CD4-positive, alpha-beta T cell treated with Interleukin-2 at 100 ng/mL for 4 hours (primary cell): ENCODE measurements at regions not wholly inside any gene's neighbourhood (a gene's known extent, or its start where the extent isn't known, plus 50 kb on each side); places are given as distances from the start of the nearest gene placed in this dataset.
"Not testable (repeated sequence)": the region's sequence is repeated elsewhere in the genome, so short reads cannot be mapped to it uniquely, and the experiment has no call there.

Experiments used
- DNase-seq: peaks from one replicate; pipeline ENCODE4 v3.0.0-alpha.2; 2020; ENCODE audit warnings: low spot score

- no peak for DNase-seq
Observed at GRCh38 chr6:15761045-15761502, 98.2 kb upstream of the DTNBP1 start.

- no peak for DNase-seq
Observed at GRCh38 chr6:15758631-15759215, 95.9 kb upstream of the DTNBP1 start.

DNA sequence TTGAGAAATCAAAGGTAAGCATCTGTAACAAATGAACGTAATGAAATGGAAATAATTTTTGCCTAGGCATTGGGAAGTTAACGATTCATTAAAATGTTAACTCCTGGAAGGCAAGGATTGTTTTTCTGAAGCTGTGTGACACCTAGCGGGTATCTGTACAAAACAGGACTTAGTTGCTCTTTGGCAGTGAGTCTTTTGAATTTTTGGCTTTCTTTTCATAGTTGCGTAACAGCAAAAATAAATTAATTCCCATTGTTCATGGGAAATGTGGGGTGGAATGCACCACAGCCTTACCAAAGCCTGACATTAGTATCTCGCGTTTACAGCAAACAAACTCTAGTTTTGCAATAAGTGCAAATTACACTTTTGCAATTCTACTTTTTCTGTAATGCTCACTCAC, 92.7 kb upstream of the DTNBP1 start:
- DNase-seq: no peak

DNA sequence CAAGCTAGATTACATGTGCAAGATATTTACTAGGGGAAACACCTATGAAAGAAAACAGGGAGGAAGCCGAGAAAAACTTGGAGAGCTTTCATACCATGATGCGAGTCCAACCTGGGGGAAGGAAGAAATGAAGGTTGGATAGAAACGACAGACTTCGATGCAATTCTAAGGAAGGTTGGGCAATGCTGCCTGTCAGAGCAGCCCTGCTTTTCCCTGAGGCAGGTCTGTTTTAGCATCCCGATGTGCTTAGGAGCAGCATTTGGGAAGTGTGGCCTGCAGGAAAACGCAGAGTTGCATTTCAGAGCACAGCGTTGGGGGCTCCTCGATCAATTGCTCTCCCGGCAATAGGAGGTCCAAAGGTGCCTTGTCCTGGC, 91.9 kb upstream of the DTNBP1 start:
- DNase-seq: no peak

DNA sequence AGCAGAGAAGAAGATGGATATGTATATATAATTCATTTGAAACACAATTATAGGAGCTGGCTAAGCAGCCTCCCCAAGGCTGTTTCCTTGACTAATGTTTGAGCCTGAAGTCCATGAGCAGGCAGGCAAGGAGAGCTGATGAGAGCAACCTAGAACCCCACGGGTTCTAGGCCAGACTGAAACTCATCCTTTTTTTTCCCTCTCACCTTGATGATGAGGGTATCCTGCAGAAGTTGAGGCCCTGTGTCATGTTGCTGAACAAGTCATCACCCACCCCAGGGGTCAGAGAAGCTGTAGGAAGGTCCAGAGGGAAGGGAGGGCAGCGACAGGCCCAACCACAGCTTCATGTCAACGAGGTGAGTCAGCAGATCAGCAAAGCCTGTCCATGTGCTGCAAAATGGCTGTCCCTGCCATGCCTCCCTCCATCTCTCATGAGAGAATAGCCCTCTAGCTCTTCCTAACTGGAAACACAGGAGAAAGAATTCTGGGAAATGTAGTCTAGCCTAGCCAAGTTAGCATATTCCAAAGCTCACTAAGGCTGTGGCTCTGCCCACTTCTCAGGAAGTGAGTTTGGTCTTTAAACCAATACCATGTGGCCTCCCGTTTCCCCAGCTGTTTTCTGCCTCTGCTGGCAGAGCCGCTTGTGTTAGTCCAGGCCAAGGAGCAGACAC, 91.3 kb upstream of the DTNBP1 start:
- DNase-seq: no peak

DNA sequence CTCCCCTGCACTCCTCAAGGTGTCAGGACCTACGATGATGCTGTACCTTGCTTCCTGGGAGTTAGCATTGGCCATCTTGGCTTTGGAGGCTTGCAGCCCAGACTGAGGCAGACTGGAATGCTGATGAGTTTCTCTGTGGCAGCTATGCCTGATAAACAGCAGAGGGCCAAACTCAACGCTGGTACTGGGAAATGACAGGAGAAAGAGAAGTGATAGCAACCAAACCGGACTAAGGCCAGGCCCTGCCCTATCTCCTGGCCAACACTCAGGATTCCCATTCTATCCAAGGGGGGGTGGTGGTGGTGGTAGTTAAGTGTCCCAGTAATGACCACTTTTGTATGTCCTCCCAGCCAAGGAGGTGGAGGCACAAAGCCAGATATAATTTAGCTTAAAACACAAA, 90.0 kb upstream of the DTNBP1 start:
- DNase-seq: no peak

GRCh38 chr6:15751721-15752350, 89.0 kb upstream of the DTNBP1 start:
- no peak for DNase-seq

DNA sequence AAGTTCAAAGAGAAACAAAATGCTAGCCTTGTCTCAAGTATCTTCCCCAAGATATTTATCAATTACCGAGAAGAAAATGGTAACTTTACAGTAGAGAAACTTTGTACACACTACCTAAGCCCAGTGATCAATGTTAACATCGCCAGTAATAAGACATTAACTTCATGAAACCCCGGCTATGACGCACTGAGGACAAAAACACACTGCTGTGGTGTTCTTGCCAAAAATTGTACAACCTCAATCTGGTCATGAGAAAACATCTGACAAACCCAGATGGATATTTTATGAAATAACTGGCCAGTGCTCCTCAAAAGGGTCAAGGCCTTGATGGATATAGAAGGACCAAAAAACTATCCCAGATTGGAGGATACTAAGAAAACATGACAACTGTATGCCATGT, 85.5 kb upstream of the DTNBP1 start:
- no peak for DNase-seq

- no peak for DNase-seq
Observed at GRCh38 chr6:15747354-15747883, 84.6 kb upstream of the DTNBP1 start.

GRCh38 chr6:15745781-15746180, 83.0 kb upstream of the DTNBP1 start:
- no peak for DNase-seq

- no peak for DNase-seq
Observed at GRCh38 chr6:15744818-15745402, 82.1 kb upstream of the DTNBP1 start.

- DNase-seq: not testable (repeated sequence)
Observed at GRCh38 chr6:15742013-15742412, 79.2 kb upstream of the DTNBP1 start.

DNA sequence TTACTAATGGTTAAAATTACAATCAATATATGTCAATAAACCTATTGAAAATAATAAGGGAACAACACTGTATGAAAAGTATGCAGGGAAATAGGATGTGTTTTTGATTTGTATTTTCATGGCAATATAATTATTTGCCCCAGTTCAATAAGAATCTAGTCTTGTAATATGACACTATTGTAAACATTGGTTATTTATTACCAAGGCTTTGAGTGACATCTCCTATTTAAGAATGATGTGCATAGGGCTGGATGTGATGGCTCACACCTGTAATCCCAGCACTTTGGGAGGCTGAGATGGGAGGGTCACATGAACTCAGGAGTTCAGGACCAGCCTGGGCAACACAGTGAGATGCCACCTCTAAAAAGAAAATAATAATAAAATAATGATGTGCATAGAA, 78.6 kb upstream of the DTNBP1 start:
- no peak for DNase-seq

DNA sequence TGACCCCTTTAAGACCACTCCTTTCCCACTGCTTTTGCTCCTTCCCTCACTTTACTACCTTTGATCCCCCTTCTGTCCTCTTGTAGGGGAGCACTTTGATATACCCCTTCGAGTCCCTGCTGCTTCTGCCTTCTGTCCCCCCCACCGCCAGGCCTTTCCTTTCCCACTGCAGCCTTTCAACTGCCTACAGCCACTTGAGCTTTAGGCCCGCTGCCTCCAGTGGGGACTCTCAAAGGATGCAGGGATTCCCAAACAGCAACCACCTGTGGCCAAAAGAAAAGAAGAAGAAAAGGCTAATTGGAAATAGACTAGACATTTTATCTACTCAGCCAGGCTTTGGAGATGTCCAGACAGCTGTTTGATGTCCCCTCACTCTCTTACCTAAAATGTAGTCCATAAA, 77.0 kb upstream of the DTNBP1 start:
- DNase-seq: no peak

DNA sequence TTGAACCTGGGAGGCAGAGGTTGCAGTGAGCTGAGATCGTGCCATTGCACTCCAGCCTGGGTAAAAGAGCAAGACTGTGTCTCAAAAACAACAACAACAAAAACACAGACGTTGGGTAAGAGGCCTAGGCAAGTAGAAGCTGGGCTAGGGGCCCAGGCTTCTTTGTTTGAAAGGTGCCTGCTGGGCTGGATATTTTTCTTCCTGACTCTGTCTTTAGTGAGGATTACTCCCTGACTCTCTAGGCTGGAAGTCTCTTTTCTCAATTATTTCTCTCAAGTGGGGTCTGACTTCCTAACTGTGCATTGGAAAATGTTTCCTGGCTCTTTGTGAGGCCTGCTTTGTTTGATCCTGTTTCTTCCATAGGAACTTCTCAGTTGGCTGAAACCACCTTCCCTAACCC, 76.5 kb upstream of the DTNBP1 start:
- DNase-seq: no peak

GRCh38 chr6:15738195-15738594, 75.4 kb upstream of the DTNBP1 start:
- DNase-seq: not testable (repeated sequence)

DNA sequence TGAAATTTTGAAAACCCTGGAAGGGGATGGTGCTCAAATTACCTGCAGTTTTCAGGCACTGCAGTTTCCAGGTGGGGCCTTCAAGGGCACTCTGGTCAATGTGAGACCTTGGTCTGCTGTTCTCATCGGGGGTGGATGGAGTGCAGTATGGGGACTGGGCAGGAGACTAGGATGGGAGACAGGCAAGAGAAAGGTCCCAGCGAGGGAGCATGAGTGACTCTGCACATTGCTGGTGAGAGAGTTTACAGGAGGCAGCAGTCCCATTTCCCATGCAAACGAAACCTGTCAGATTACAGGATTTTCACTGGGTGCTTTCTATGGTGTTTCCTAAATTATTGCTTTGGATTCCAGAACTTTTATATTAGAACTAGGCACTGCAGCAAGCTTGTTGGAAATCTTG, 73.5 kb upstream of the DTNBP1 start:
- no peak for DNase-seq

DNA sequence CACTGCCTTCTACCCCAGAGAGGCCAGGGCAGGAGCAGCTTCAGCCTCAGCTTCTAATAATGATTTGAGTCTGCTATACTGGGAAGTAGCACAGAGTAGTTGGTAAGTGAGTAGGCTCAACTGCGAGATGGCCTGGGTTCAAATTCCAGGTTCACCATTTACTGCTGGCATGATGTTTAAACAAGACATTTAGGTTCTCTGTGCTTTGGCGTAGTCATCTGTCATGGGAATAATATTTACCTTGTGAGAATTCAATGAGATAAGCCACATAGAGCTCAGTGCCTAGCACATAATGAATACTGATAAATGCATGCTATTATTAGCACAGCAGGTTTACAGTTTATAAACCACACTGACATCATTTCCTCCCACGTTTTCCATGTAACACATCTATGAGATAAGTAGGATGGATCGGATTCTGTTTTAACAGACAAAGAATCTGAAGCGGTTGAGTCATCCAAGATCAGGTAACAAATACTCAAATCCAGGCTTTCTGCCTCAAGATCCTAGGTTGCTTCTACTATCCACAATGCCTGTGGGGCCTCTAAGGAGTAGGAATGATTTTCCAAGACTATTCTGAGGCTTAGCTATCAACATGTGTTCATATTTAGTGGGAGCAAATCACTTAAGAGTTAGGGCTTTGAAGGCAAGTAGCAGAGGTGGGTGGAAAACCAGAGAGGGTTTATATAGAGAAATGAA, 72.9 kb upstream of the DTNBP1 start:
- DNase-seq: no peak

DNA sequence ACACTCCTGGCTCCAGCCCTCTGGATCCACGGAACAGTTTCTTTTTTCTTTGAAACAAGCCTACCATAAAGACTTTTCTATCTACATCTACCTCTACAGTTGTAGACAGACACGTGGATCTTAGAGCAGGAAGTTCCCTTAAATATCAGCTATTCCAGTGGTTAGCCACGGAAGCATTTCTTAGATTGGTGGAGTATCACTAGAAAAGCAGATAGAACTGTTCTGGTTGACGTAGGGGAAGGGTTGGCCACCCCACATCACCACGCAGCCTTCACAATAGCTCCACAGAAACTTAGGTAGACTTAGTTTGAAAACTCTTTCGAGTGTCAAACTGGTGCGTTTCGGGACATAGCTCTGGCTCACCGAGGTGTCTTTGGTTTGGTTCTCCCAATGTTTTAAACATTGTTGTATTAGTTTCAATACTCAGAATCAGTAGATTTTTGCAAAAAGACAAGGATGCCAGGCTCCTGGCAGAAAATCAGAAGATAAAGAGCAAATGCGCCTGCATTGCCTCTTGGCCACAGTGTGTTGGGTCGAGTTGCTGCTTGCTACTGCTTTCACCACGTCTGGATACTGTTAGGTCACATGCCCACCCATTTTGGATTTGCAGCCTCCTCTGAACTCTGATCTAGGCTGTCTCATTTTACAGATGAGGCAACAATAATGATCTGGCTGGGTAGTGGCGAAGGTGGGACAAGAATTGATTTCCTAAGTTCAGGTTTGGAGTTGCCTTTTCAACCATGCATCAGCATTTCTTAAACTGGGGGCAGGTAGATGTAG, 71.5 kb upstream of the DTNBP1 start:
- no peak for DNase-seq

GRCh38 chr6:15730922-15731321, 68.1 kb upstream of the DTNBP1 start:
- DNase-seq: no peak

DNA sequence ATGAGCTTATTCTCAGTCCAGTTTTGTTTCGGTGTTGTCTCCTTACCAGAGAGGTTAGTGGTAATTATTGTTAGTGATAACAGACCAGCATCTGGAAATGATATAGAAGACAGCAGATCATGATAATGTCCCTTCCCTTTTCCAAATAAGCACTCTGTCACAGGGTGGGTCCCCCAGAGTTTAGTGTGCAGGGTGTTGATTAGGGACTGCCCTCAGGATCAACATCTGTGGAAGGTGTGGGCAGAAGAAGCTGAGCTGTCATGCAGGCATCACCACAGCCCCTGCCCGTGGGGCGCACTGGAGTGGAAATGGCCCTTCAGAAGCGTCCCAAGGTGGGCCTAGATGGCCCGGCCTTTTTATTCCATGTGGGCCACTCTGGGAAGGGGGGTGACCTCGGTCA, 67.6 kb upstream of the DTNBP1 start:
- DNase-seq: no peak

- DNase-seq: no peak
Observed at GRCh38 chr6:15722731-15723130, 59.9 kb upstream of the DTNBP1 start.
